ENCODE measurements at regions not wholly inside any gene's neighbourhood (a gene's known extent, or its start where the extent isn't known, plus 50 kb on each side); places are given as distances from the start of the nearest gene placed in this dataset.

DNA sequence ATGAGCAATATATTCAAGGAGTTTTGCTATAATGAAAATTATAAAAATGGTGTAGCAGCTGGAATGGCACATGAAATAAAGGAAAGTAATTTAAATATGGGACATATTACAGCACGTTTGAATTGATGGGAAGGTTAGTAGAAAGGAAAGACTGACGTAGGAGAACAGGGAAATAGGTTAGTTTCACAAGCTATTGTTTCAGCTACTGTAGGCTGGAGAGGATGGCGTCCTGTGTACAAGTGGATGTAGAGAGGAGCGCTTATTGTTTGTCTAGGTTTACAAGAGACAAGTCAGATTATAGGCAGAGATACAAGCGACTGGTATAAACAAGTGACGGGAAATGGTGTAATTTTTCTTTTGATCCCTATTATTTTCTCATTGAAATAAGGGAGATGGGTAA, 431.2 kb upstream of the PDE3A start:
- TF ChIP-seq, protein P1, sequence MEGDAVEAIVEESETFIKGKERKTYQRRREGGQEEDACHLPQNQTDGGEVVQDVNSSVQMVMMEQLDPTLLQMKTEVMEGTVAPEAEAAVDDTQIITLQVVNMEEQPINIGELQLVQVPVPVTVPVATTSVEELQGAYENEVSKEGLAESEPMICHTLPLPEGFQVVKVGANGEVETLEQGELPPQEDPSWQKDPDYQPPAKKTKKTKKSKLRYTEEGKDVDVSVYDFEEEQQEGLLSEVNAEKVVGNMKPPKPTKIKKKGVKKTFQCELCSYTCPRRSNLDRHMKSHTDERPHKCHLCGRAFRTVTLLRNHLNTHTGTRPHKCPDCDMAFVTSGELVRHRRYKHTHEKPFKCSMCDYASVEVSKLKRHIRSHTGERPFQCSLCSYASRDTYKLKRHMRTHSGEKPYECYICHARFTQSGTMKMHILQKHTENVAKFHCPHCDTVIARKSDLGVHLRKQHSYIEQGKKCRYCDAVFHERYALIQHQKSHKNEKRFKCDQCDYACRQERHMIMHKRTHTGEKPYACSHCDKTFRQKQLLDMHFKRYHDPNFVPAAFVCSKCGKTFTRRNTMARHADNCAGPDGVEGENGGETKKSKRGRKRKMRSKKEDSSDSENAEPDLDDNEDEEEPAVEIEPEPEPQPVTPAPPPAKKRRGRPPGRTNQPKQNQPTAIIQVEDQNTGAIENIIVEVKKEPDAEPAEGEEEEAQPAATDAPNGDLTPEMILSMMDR (IDR thresholded peaks at IDR 0.05): no peak
- TF ChIP-seq POLR2AphosphoS5 (IDR thresholded peaks at IDR 0.05; ENCODE audit: low read depth, low read length) (no peak), SIN3A (IDR thresholded peaks at IDR 0.05; ENCODE audit: borderline replicate concordance, insufficient read depth, low read depth, low read length) (no peak)
